OCI-M2 (cell line): ENCODE measurements at regions not wholly inside any gene's neighbourhood (a gene's known extent, or its start where the extent isn't known, plus 50 kb on each side); places are given as distances from the start of the nearest gene placed in this dataset.
"Not testable (repeated sequence)": the region's sequence is repeated elsewhere in the genome, so short reads cannot be mapped to it uniquely, and the experiment has no call there.

Experiments
- DNase-seq: peaks from one replicate; lab custom pipeline; 2025; ENCODE audit not compliant: unreplicated experiment; lab: John Stamatoyannopoulos, UW

- no peak for DNase-seq
These were observed 239.7 kb downstream of the FGF9 start for GRCh38 chr13:21910546-21910945.

GRCh38 chr13:21911646-21912298 is 240.9 kb downstream of the FGF9 start:
- no peak for DNase-seq

GRCh38 chr13:21913010-21913409 is 242.1 kb downstream of the FGF9 start:
- no peak for DNase-seq

GRCh38 chr13:21917086-21918015 is 246.5 kb downstream of the FGF9 start:
- DNase-seq, result no peak

GRCh38 chr13:21920802-21921201 is 249.9 kb downstream of the FGF9 start:
- not testable (repeated sequence) for DNase-seq

- no peak for DNase-seq
These were observed 254.1 kb downstream of the FGF9 start for GRCh38 chr13:21924958-21925357.

GRCh38 chr13:21925720-21926119 is 254.8 kb downstream of the FGF9 start:
- no peak for DNase-seq

GRCh38 chr13:21929400-21929799 is 258.5 kb downstream of the FGF9 start:
- no peak for DNase-seq

GRCh38 chr13:21930536-21930935 is 259.7 kb downstream of the FGF9 start:
- no peak for DNase-seq

GRCh38 chr13:21932578-21932977 is 261.7 kb downstream of the FGF9 start:
- no peak for DNase-seq

- no peak for DNase-seq
These were observed 262.1 kb downstream of the FGF9 start for GRCh38 chr13:21932996-21933395.

- no peak for DNase-seq
These were observed 263.4 kb downstream of the FGF9 start for GRCh38 chr13:21934284-21934683.

- no peak for DNase-seq
These were observed 265.8 kb downstream of the FGF9 start for GRCh38 chr13:21936674-21937073.

- no peak for DNase-seq
These were observed 267.3 kb downstream of the FGF9 start for GRCh38 chr13:21938168-21938567.

GRCh38 chr13:21938636-21939035 is 267.8 kb downstream of the FGF9 start:
- DNase-seq, result no peak

- no peak for DNase-seq
These were observed 271.2 kb downstream of the FGF9 start for GRCh38 chr13:21942061-21942460.

- no peak for DNase-seq
These were observed 273.7 kb downstream of the FGF9 start for GRCh38 chr13:21944610-21945009.

- DNase-seq, result no peak
These were observed 274.3 kb downstream of the FGF9 start for GRCh38 chr13:21945195-21945594.

GRCh38 chr13:21946964-21947363 is 276.1 kb downstream of the FGF9 start:
- no peak for DNase-seq

GRCh38 chr13:21948769-21949474 is 278.0 kb downstream of the FGF9 start:
- DNase-seq, result no peak

- DNase-seq, result no peak
These were observed 279.1 kb downstream of the FGF9 start for GRCh38 chr13:21949818-21950429.
